HG03103 (cell line): ENCODE measurements at regions not wholly inside any gene's neighbourhood (a gene's known extent, or its start where the extent isn't known, plus 50 kb on each side); places are given as distances from the start of the nearest gene placed in this dataset.
"Not testable (repeated sequence)": the region's sequence is repeated elsewhere in the genome, so short reads cannot be mapped to it uniquely, and the experiment has no call there.

Experiments
- ATAC-seq: cut with Tn5 transposase; IDR thresholded peaks from one replicate; pipeline ENCODE4 v1.9.1; 2021; ENCODE audit warnings: low read depth; ENCODE audit not compliant: unreplicated experiment

- ATAC-seq, result no peak
Measured at GRCh38 chr10:35855155-35855947, 213.3 kb upstream of the FZD8 start.

GRCh38 chr10:35854661-35855060, 212.6 kb upstream of the FZD8 start:
- ATAC-seq, result no peak

- no peak for ATAC-seq
Measured at GRCh38 chr10:35852721-35853120, 210.6 kb upstream of the FZD8 start.

- ATAC-seq, result no peak
Measured at GRCh38 chr10:35848412-35848811, 206.3 kb upstream of the FZD8 start.

GRCh38 chr10:35844686-35845085, 202.6 kb upstream of the FZD8 start:
- no peak for ATAC-seq

GRCh38 chr10:35843524-35844181, 201.6 kb upstream of the FZD8 start:
- ATAC-seq, result no peak

GRCh38 chr10:35838054-35838453, 196.0 kb upstream of the FZD8 start:
- no peak for ATAC-seq

GRCh38 chr10:35835545-35835944, 193.4 kb upstream of the FZD8 start:
- ATAC-seq, result no peak

- ATAC-seq, result no peak
Measured at GRCh38 chr10:35834877-35835494, 192.9 kb upstream of the FZD8 start.

GRCh38 chr10:35827783-35828182, 185.7 kb upstream of the FZD8 start:
- ATAC-seq, result no peak

GRCh38 chr10:35824704-35825103, 182.6 kb upstream of the FZD8 start:
- no peak for ATAC-seq

GRCh38 chr10:35822316-35822715, 180.2 kb upstream of the FZD8 start:
- no peak for ATAC-seq

GRCh38 chr10:35821339-35821911, 179.3 kb upstream of the FZD8 start:
- no peak for ATAC-seq

GRCh38 chr10:35819736-35820135, 177.6 kb upstream of the FZD8 start:
- ATAC-seq, result no peak

- no peak for ATAC-seq
Measured at GRCh38 chr10:35819011-35819410, 176.9 kb upstream of the FZD8 start.

GRCh38 chr10:35817109-35817508, 175.0 kb upstream of the FZD8 start:
- not testable (repeated sequence) for ATAC-seq

GRCh38 chr10:35813219-35813618, 171.1 kb upstream of the FZD8 start:
- ATAC-seq, result no peak

GRCh38 chr10:35808344-35808743, 166.2 kb upstream of the FZD8 start:
- no peak for ATAC-seq

GRCh38 chr10:35803046-35803445, 160.9 kb upstream of the FZD8 start:
- no peak for ATAC-seq

GRCh38 chr10:35797187-35797586, 155.1 kb upstream of the FZD8 start:
- no peak for ATAC-seq

GRCh38 chr10:35795131-35795824, 153.2 kb upstream of the FZD8 start:
- no peak for ATAC-seq
